ENCODE measurements at regions not wholly inside any gene's neighbourhood (a gene's known extent, or its start where the extent isn't known, plus 50 kb on each side); places are given as distances from the start of the nearest gene placed in this dataset.

- no peaks in the 10 kb centered on the region for H3K4me1 ChIP-seq (replicated peaks; ENCODE audit: insufficient read depth)
- intact Hi-C loops (cut with micrococcal nuclease; ENCODE audit: unreplicated experiment), result no loop called here
- no peaks in the 10 kb centered on the region for H3K79me2 ChIP-seq (ENCODE audit: low read depth)
- H3K36me3 ChIP-seq (ENCODE audit: low read depth), result no peaks in the 10 kb centered on the region
- no peak overlapping the region for H3K4me2 ChIP-seq
- no peak for DNase-seq
- no peaks in the 10 kb centered on the region for H4K20me1 ChIP-seq (ENCODE audit: insufficient read depth)
- ChIA-PET POLR2A (ENCODE audit: unreplicated experiment) (no interaction called here), CTCF (no interaction called here)
- no peaks in the 10 kb centered on the region for H3K27me3 ChIP-seq (ENCODE audit: insufficient read depth, low read depth)
- TF ChIP-seq, protein P1, sequence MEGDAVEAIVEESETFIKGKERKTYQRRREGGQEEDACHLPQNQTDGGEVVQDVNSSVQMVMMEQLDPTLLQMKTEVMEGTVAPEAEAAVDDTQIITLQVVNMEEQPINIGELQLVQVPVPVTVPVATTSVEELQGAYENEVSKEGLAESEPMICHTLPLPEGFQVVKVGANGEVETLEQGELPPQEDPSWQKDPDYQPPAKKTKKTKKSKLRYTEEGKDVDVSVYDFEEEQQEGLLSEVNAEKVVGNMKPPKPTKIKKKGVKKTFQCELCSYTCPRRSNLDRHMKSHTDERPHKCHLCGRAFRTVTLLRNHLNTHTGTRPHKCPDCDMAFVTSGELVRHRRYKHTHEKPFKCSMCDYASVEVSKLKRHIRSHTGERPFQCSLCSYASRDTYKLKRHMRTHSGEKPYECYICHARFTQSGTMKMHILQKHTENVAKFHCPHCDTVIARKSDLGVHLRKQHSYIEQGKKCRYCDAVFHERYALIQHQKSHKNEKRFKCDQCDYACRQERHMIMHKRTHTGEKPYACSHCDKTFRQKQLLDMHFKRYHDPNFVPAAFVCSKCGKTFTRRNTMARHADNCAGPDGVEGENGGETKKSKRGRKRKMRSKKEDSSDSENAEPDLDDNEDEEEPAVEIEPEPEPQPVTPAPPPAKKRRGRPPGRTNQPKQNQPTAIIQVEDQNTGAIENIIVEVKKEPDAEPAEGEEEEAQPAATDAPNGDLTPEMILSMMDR (conservative IDR thresholded peaks at IDR 0.05), result no peak
- TF ChIP-seq EZH2 (IDR thresholded peaks at IDR 0.05; ENCODE audit: low read depth), result no peak
- H2AFZ ChIP-seq, result no peak overlapping the region
- H3K9me3 ChIP-seq (ENCODE audit: insufficient read depth, low read depth), result no peaks in the 10 kb centered on the region
- no peak overlapping the region for H3K4me3 ChIP-seq
- no peaks in the 10 kb centered on the region for H3K9me2 ChIP-seq (ENCODE audit: insufficient read depth)
- BruUV-seq (replicated peaks), result no TSS peak
- no peak overlapping the region for H3K27ac ChIP-seq
- H3F3A ChIP-seq (ENCODE audit: insufficient read depth, low read depth), result no peaks in the 10 kb centered on the region
These were observed 114.5 kb downstream of the COPRS start for GRCh38 chr17:31744511-31744951.

DNA sequence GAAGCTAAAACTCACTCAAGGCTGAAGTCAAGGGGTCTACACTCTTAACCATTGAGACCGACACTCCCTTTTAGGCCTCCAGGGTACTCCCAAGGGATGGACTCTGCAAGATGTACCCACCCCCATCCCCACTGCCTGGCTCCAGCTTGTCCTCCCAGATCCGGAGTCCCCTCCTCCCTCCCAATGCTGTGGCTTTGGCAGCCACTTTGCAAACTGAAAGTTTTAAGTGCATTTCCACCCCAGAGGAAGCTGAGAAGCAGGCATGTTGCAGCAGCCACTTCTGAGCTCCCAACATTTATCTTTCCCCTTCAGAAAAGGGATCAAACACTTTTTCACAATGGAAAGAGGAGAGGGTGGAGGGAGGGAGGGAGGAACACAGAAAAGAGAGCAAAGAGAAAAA is 115.2 kb downstream of the COPRS start:
- Histone ChIP-seq H3K4me2 (no peak overlapping the region), H3K36me3 (ENCODE audit: low read depth) (no peaks in the 10 kb centered on the region), H4K20me1 (ENCODE audit: insufficient read depth) (no peaks in the 10 kb centered on the region), H3K9me3 (ENCODE audit: insufficient read depth, low read depth) (no peaks in the 10 kb centered on the region), H2AFZ (no peak overlapping the region), H3K4me1 (replicated peaks; ENCODE audit: insufficient read depth) (no peaks in the 10 kb centered on the region), H3K79me2 (ENCODE audit: low read depth) (no peaks in the 10 kb centered on the region), H3K4me3 (no peak overlapping the region), H3K27ac (no peak overlapping the region), H3K27me3 (ENCODE audit: insufficient read depth, low read depth) (no peaks in the 10 kb centered on the region), H3F3A (ENCODE audit: insufficient read depth, low read depth) (no peaks in the 10 kb centered on the region), H3K9me2 (ENCODE audit: insufficient read depth) (no peaks in the 10 kb centered on the region)
- no peak for DNase-seq
- no TSS peak for BruUV-seq (replicated peaks)
- intact Hi-C loops (cut with micrococcal nuclease; ENCODE audit: unreplicated experiment), result no loop called here
- ChIA-PET POLR2A (ENCODE audit: unreplicated experiment) (interaction anchor here (0.6 kb wide), 1 partner anchor 64 kb away, joined by 7 read pairs; no protein-coding TSS in a partner anchor), CTCF (interaction anchor here (0.6 kb wide), 1 partner anchor 1936 kb away, joined by 6 read pairs; no protein-coding TSS in a partner anchor)
- TF ChIP-seq, protein P1 (conservative IDR thresholded peaks at IDR 0.05), result no peak
- no peak for TF ChIP-seq EZH2 (IDR thresholded peaks at IDR 0.05; ENCODE audit: low read depth)

- Histone ChIP-seq H3K4me3 (no peak overlapping the region), H3K27me3 (ENCODE audit: insufficient read depth, low read depth) (no peaks in the 10 kb centered on the region), H3K4me1 (replicated peaks; ENCODE audit: insufficient read depth) (no peaks in the 10 kb centered on the region), H3K9me2 (ENCODE audit: insufficient read depth) (no peaks in the 10 kb centered on the region), H3K79me2 (ENCODE audit: low read depth) (no peaks in the 10 kb centered on the region), H3K4me2 (no peak overlapping the region), H3K9me3 (ENCODE audit: insufficient read depth, low read depth) (no peaks in the 10 kb centered on the region), H2AFZ (no peak overlapping the region), H3F3A (ENCODE audit: insufficient read depth, low read depth) (no peaks in the 10 kb centered on the region), H3K27ac (no peak overlapping the region), H3K36me3 (ENCODE audit: low read depth) (no peaks in the 10 kb centered on the region), H4K20me1 (ENCODE audit: insufficient read depth) (no peaks in the 10 kb centered on the region)
- intact Hi-C loops (cut with micrococcal nuclease; ENCODE audit: unreplicated experiment), result no loop called here
- ChIA-PET CTCF (no interaction called here), POLR2A (ENCODE audit: unreplicated experiment) (interaction anchor here (0.6 kb wide), 1 partner anchor 182 kb away, joined by 5 read pairs; no protein-coding TSS in a partner anchor)
- TF ChIP-seq, protein P1 (conservative IDR thresholded peaks at IDR 0.05), result no peak
- no peak for TF ChIP-seq EZH2 (IDR thresholded peaks at IDR 0.05; ENCODE audit: low read depth)
- no peak for DNase-seq
- BruUV-seq (replicated peaks), result no TSS peak
These were observed 117.7 kb downstream of the COPRS start for GRCh38 chr17:31741371-31741770.
